ENCODE measurements at regions not wholly inside any gene's neighbourhood (a gene's known extent, or its start where the extent isn't known, plus 50 kb on each side); places are given as distances from the start of the nearest gene placed in this dataset.

DNA sequence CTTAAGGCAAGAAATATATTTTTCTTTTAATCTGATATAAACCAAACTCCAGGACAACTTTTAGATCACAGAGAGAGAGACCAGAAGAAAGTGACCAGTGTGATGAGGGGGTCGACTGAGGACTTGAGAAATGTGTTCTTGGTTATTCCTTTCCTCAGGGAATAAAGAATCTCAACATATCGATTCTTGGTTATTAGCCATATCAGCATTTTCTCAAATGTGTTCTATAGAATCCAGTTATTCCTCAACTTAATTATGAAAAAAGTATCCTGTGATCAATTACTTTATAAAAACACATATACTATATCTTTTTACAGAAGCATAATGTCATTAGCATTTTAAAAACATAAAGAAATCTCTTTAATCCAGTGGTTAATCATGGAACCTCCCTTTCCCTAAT is 222.1 kb upstream of the FAM3C start:
- TF ChIP-seq, protein P1, sequence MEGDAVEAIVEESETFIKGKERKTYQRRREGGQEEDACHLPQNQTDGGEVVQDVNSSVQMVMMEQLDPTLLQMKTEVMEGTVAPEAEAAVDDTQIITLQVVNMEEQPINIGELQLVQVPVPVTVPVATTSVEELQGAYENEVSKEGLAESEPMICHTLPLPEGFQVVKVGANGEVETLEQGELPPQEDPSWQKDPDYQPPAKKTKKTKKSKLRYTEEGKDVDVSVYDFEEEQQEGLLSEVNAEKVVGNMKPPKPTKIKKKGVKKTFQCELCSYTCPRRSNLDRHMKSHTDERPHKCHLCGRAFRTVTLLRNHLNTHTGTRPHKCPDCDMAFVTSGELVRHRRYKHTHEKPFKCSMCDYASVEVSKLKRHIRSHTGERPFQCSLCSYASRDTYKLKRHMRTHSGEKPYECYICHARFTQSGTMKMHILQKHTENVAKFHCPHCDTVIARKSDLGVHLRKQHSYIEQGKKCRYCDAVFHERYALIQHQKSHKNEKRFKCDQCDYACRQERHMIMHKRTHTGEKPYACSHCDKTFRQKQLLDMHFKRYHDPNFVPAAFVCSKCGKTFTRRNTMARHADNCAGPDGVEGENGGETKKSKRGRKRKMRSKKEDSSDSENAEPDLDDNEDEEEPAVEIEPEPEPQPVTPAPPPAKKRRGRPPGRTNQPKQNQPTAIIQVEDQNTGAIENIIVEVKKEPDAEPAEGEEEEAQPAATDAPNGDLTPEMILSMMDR (IDR thresholded peaks at IDR 0.05 in 4 of 5, conservative IDR thresholded peaks at IDR 0.05 in 1 of 5), result no peak
- no peak for TF ChIP-seq POLR2A (IDR thresholded peaks at IDR 0.05)

Measured in gastrocnemius medialis (tissue), 4 donors.